Endodermal cell (in vitro differentiated cells): ENCODE measurements at regions not wholly inside any gene's neighbourhood (a gene's known extent, or its start where the extent isn't known, plus 50 kb on each side); places are given as distances from the start of the nearest gene placed in this dataset.

Source experiments
- DNase-seq: peaks from one replicate; pipeline ENCODE4 v3.0.0-alpha.2; 2017
- H3K27ac ChIP-seq: 2 replicates; pipeline ENCODE4 v1.5.1; 2013; ENCODE audit warnings: mild to moderate bottlenecking, low read depth, low read length, moderate library complexity
- H3K27me3 ChIP-seq: 2 replicates; pipeline ENCODE4 v1.6.1; 2013; ENCODE audit warnings: mild to moderate bottlenecking, low read length, moderate library complexity; ENCODE audit not compliant: insufficient read depth, control insufficient read depth, poor library complexity, severe bottlenecking
- H3K36me3 ChIP-seq: 2 replicates; pipeline ENCODE4 v1.7.0; 2013; ENCODE audit warnings: mild to moderate bottlenecking, low read length, moderate library complexity; ENCODE audit not compliant: control insufficient read depth, insufficient read depth
- H3K4me1 ChIP-seq: one replicate; pipeline ENCODE4 v1.7.0; 2013; ENCODE audit warnings: low read length; ENCODE audit not compliant: control insufficient read depth, insufficient read depth
- H3K4me3 ChIP-seq: 2 replicates; pipeline ENCODE4 v1.5.1; 2013; ENCODE audit warnings: mild to moderate bottlenecking, low read length, moderate library complexity
- H3K9ac ChIP-seq: 2 replicates; pipeline ENCODE4 v1.6.1; 2013; ENCODE audit warnings: mild to moderate bottlenecking, low read length, moderate library complexity; ENCODE audit not compliant: poor library complexity, severe bottlenecking; ENCODE audit errors: extremely low read depth
- H3K9me3 ChIP-seq: 2 replicates; pipeline ENCODE4 v1.6.1; 2013; ENCODE audit warnings: mild to moderate bottlenecking, low read length, moderate library complexity; ENCODE audit not compliant: control insufficient read depth
- H3K27ac Mint-ChIP-seq: 2 replicates; pipeline ENCODE4 v1.8.0; 2020; ENCODE audit warnings: mixed read lengths
- H3K27me3 Mint-ChIP-seq: 2 replicates; pipeline ENCODE4 v1.8.0; 2021; ENCODE audit warnings: mild to moderate bottlenecking, mixed read lengths; ENCODE audit not compliant: insufficient read depth
- H3K36me3 Mint-ChIP-seq: 2 replicates; pipeline ENCODE4 v1.8.0; 2020; ENCODE audit warnings: low read depth, mixed read lengths
- H3K4me1 Mint-ChIP-seq: 2 replicates; pipeline ENCODE4 v1.8.0; 2020; ENCODE audit warnings: mixed read lengths
- H3K4me3 Mint-ChIP-seq: 2 replicates; pipeline ENCODE4 v1.8.0; 2020; ENCODE audit warnings: mild to moderate bottlenecking, moderate library complexity, mixed read lengths
- H3K9me3 Mint-ChIP-seq: 2 replicates; pipeline ENCODE4 v1.8.0; 2020; ENCODE audit warnings: mild to moderate bottlenecking, mixed read lengths
- WGBS, 2 experiments: methylation state at CpG; one replicate each; pipeline versions ENCODE4 v1.1.5 to v1.1.7; 2013; ENCODE audit warnings: missing lambda C conversion rate in 2 of 2, mixed read lengths in 1 of 2; ENCODE audit not compliant: insufficient coverage in 1 of 2, insufficient read length in 1 of 2; 5-methylcytosine and 5-hydroxymethylcytosine counted together
- TF ChIP-seq, protein P1 (sequence below): fragments of 200-600 bp; sonication (generic); conservative IDR thresholded peaks from 2 replicates; pipeline ENCODE4 v1.5.0; 2021; ENCODE audit warnings: antibody characterized with exemption, mild to moderate bottlenecking

DNA sequence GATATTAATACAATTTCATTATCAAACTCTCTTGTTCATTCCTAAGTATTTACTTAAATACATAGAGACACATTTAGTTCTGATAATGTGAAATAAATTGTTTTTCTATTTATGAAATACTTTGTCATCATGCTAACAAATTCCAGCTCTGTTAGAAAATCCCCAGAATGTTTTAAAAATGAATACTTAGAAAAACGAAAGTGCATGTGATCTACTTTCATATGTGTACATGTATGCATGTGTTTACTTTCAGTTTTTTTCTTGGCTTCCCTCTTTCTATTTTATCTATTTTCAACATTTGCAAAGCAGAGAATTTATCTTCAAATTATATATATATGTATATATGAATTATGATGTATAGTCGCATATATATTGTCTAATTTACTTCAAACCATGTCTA is 1110.0 kb upstream of the PCDH20 start:
- H3K9me3 ChIP-seq, result no peaks in the 10 kb centered on the region
- no peaks in the 10 kb centered on the region for H3K36me3 ChIP-seq
- 100% methylated on average over 1 of the region's 2 CpGs; no CpG with 5 or more reads in 1 of the 2 experiments for WGBS, 2 experiments
- H3K9ac ChIP-seq, result no peak overlapping the region
- H3K4me3 ChIP-seq, result no peak overlapping the region
- TF ChIP-seq, protein P1, sequence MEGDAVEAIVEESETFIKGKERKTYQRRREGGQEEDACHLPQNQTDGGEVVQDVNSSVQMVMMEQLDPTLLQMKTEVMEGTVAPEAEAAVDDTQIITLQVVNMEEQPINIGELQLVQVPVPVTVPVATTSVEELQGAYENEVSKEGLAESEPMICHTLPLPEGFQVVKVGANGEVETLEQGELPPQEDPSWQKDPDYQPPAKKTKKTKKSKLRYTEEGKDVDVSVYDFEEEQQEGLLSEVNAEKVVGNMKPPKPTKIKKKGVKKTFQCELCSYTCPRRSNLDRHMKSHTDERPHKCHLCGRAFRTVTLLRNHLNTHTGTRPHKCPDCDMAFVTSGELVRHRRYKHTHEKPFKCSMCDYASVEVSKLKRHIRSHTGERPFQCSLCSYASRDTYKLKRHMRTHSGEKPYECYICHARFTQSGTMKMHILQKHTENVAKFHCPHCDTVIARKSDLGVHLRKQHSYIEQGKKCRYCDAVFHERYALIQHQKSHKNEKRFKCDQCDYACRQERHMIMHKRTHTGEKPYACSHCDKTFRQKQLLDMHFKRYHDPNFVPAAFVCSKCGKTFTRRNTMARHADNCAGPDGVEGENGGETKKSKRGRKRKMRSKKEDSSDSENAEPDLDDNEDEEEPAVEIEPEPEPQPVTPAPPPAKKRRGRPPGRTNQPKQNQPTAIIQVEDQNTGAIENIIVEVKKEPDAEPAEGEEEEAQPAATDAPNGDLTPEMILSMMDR, result no peak
- Mint-ChIP-seq H3K4me3 (no peak overlapping the region), H3K4me1 (peaks cover 22% of the 10 kb centered on the region), H3K27ac (no peak overlapping the region), H3K36me3 (no peaks in the 10 kb centered on the region), H3K9me3 (no peaks in the 10 kb centered on the region), H3K27me3 (no peaks in the 10 kb centered on the region)
- H3K27ac ChIP-seq, result no peak overlapping the region
- DNase-seq, result no peak
- H3K4me1 ChIP-seq, result no peaks in the 10 kb centered on the region
- no peaks in the 10 kb centered on the region for H3K27me3 ChIP-seq

DNA sequence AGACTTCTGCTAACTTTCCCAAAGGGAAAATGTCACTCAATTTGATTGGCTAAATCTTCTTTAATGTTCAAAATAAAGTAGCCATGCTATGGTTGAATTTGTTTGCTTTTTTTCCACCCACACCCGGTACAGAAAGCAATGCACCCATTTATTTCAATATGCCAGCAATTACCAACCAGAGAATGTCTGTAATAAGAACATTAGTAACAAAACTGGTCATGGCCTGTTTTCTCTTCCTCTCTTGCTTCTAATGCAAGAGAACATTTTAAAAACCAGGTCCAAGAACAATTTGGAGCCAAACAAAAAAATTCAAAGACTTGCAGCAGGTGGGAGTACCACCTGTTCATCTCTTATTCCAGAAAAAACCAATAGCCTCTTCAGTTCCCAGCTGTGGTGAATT is 1108.8 kb upstream of the PCDH20 start:
- Mint-ChIP-seq H3K4me3 (no peak overlapping the region), H3K27ac (no peak overlapping the region), H3K36me3 (no peaks in the 10 kb centered on the region), H3K4me1 (peaks cover 28% of the 10 kb centered on the region), H3K9me3 (no peaks in the 10 kb centered on the region), H3K27me3 (no peaks in the 10 kb centered on the region)
- H3K4me1 ChIP-seq, result no peaks in the 10 kb centered on the region
- 80 to 93% methylated on average over 1 of the region's 1 CpG for WGBS, 2 experiments
- no peaks in the 10 kb centered on the region for H3K9me3 ChIP-seq
- H3K4me3 ChIP-seq, result no peak overlapping the region
- H3K27me3 ChIP-seq, result no peaks in the 10 kb centered on the region
- no peak for DNase-seq
- TF ChIP-seq, protein P1, result no peak
- no peaks in the 10 kb centered on the region for H3K36me3 ChIP-seq
- no peak overlapping the region for H3K27ac ChIP-seq
- H3K9ac ChIP-seq, result no peak overlapping the region

DNA sequence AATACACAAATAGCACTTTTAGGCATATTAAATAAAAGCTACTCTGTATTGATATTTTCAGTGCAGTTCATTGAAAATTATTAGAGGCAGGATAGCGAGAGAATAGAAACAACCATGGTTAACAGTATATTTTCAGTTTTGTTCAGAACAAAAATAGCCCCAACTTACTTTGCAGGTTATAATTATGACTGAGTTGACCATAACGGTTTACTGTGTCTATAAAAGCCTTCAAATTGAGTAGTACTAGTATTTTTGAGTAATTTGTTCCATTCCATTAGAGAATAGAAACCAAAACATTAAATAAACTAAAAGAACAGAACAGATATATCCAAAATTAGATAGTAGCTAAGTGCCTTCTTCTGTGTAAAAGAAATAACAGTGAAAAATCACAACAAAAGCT is 1108.4 kb upstream of the PCDH20 start:
- no peak overlapping the region for H3K27ac Mint-ChIP-seq

More for the DNA sequence above, 1108.4 kb upstream of the PCDH20 start:
- Histone ChIP-seq H3K9me3 (no peaks in the 10 kb centered on the region), H3K4me3 (no peak overlapping the region), H3K36me3 (no peaks in the 10 kb centered on the region), H3K27me3 (no peaks in the 10 kb centered on the region), H3K27ac (no peak overlapping the region), H3K4me1 (no peaks in the 10 kb centered on the region), H3K9ac (no peak overlapping the region)
- H3K36me3 Mint-ChIP-seq, result no peaks in the 10 kb centered on the region
- H3K27me3 Mint-ChIP-seq, result no peaks in the 10 kb centered on the region
- peaks cover 30% of the 10 kb centered on the region for H3K4me1 Mint-ChIP-seq
- H3K4me3 Mint-ChIP-seq, result no peak overlapping the region
- DNase-seq, result no peak
- H3K9me3 Mint-ChIP-seq, result no peaks in the 10 kb centered on the region
- TF ChIP-seq, protein P1, result no peak
- WGBS, 2 experiments, result 91 to 100% methylated on average over 1 of the region's 2 CpGs
